Body of pancreas (tissue), 4 donors: ENCODE measurements at regions not wholly inside any gene's neighbourhood (a gene's known extent, or its start where the extent isn't known, plus 50 kb on each side); places are given as distances from the start of the nearest gene placed in this dataset.

Experiments used
- POLR2A ChIP-seq, 3 donors: fragments of 450-650 bp; IDR thresholded peaks; one replicate each; pipeline ENCODE4 v1.6.1; 2016; ENCODE audit warnings: antibody characterized with exemption in 3 of 3, mild to moderate bottlenecking in 2 of 3
- TF ChIP-seq, protein P1 (sequence below), 7 experiments: fragments of 450-650 bp in 4 of 7; fragments of 200-600 bp in 3 of 7; sonication (generic) in 3 of 7; IDR thresholded peaks; one replicate each; pipeline ENCODE4 v1.5.1; 2016 to 2019; ENCODE audit warnings: antibody characterized with exemption in 7 of 7

GRCh38 chr1:81598623-81599022 is 202.1 kb upstream of the ADGRL2 start:
- TF ChIP-seq POLR2A (IDR thresholded peaks at IDR 0.05): no peak
- TF ChIP-seq, protein P1, sequence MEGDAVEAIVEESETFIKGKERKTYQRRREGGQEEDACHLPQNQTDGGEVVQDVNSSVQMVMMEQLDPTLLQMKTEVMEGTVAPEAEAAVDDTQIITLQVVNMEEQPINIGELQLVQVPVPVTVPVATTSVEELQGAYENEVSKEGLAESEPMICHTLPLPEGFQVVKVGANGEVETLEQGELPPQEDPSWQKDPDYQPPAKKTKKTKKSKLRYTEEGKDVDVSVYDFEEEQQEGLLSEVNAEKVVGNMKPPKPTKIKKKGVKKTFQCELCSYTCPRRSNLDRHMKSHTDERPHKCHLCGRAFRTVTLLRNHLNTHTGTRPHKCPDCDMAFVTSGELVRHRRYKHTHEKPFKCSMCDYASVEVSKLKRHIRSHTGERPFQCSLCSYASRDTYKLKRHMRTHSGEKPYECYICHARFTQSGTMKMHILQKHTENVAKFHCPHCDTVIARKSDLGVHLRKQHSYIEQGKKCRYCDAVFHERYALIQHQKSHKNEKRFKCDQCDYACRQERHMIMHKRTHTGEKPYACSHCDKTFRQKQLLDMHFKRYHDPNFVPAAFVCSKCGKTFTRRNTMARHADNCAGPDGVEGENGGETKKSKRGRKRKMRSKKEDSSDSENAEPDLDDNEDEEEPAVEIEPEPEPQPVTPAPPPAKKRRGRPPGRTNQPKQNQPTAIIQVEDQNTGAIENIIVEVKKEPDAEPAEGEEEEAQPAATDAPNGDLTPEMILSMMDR (IDR thresholded peaks at IDR 0.05): no peak
